ENCODE measurements at regions not wholly inside any gene's neighbourhood (a gene's known extent, or its start where the extent isn't known, plus 50 kb on each side); places are given as distances from the start of the nearest gene placed in this dataset.

- Mint-ChIP-seq H3K27me3 (ENCODE audit: insufficient read depth, unreplicated experiment) (no peaks in the 10 kb centered on the region), H3K27ac (ENCODE audit: unreplicated experiment) (no peak overlapping the region), H3K36me3 (ENCODE audit: insufficient read depth, unreplicated experiment) (no peaks in the 10 kb centered on the region), H3K4me3 (ENCODE audit: unreplicated experiment) (no peak overlapping the region), H3K4me1 (ENCODE audit: low read depth, unreplicated experiment) (peaks cover 12% of the 10 kb centered on the region), H3K9me3 (ENCODE audit: unreplicated experiment) (no peaks in the 10 kb centered on the region)
- intact Hi-C loops (cut with micrococcal nuclease; ENCODE audit: unreplicated experiment): no loop called here
- no peaks in the 10 kb centered on the region for H3K9me3 ChIP-seq
- no peak overlapping the region for H3K4me3 ChIP-seq (ENCODE audit: low read depth, low read length)
- H3K27me3 ChIP-seq (replicated peaks; ENCODE audit: control insufficient read depth, insufficient read depth, low read length): no peaks in the 10 kb centered on the region; the same call in 1 of the 2 replicates
- no TSS peak for BruUV-seq (replicated peaks)
- TF ChIP-seq, protein P1, sequence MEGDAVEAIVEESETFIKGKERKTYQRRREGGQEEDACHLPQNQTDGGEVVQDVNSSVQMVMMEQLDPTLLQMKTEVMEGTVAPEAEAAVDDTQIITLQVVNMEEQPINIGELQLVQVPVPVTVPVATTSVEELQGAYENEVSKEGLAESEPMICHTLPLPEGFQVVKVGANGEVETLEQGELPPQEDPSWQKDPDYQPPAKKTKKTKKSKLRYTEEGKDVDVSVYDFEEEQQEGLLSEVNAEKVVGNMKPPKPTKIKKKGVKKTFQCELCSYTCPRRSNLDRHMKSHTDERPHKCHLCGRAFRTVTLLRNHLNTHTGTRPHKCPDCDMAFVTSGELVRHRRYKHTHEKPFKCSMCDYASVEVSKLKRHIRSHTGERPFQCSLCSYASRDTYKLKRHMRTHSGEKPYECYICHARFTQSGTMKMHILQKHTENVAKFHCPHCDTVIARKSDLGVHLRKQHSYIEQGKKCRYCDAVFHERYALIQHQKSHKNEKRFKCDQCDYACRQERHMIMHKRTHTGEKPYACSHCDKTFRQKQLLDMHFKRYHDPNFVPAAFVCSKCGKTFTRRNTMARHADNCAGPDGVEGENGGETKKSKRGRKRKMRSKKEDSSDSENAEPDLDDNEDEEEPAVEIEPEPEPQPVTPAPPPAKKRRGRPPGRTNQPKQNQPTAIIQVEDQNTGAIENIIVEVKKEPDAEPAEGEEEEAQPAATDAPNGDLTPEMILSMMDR (IDR thresholded peaks at IDR 0.05; ENCODE audit: insufficient read depth in 1 of 2, low read depth in 1 of 2, low read length in 1 of 2, severe bottlenecking in 1 of 2, unreplicated experiment in 1 of 2): no peak
- no peaks in the 10 kb centered on the region; the same call in 1 of the 2 replicates for H3K4me1 ChIP-seq
- ChIA-PET CTCF (no interaction called here), POLR2A (no interaction called here)
- no peaks in the 10 kb centered on the region for H3K36me3 ChIP-seq (ENCODE audit: control insufficient read depth, insufficient read depth, low read length)
- DNase-seq: no peak
Measured at GRCh38 chr2:120968307-120969015, 232.8 kb downstream of the GLI2 start.

DNA sequence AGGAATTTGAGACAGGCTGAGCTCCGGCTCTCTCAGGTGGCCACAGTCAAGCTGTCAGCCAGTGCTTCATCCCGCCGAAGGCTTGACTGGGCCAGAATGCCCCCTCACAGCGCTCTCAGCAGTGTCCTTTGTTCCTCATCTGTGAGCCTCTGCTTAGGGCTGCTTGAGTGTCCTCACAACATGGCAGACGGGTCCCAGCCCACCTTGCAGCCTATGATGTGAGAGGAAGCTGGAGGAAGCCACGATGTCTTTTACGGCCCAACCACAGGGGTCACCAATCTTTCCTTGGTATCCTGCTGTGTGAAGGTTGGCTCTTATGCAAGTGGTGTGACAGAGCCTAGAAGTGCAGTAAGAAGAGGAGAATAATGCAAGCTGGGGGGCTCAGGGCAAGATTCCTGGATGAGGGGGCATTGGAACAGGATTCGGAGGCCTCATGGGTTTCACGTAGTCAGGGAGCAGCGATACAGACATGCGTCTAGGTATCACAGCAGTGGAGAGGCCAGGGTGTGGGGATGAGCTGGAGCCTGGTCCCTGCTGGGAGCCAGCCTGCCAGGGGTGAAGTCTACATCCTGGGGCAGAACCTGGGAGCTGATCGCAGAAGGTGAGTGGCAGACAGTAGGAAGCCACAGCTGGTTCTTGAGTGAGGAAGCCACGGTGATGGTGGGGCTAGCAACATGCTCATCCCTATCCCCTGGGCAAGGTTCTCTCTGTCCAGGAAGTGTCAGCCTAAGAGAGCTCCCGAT is 234.1 kb downstream of the GLI2 start:
- Mint-ChIP-seq H3K4me1 (ENCODE audit: low read depth, unreplicated experiment) (no peaks in the 10 kb centered on the region), H3K27ac (ENCODE audit: unreplicated experiment) (no peak overlapping the region)

GRCh38 chr2:120971866-120972265 is 236.2 kb downstream of the GLI2 start:
- H3K4me1 ChIP-seq: peaks cover 10% of the 10 kb centered on the region
- no TSS peak for BruUV-seq (replicated peaks)
- H3K9me3 ChIP-seq: no peaks in the 10 kb centered on the region
- H3K36me3 Mint-ChIP-seq (ENCODE audit: insufficient read depth, unreplicated experiment): no peaks in the 10 kb centered on the region
- no peak overlapping the region for H3K27ac Mint-ChIP-seq (ENCODE audit: unreplicated experiment)
- H3K36me3 ChIP-seq (ENCODE audit: control insufficient read depth, insufficient read depth, low read length): no peaks in the 10 kb centered on the region
- TF ChIP-seq, protein P1 (IDR thresholded peaks at IDR 0.05; ENCODE audit: insufficient read depth in 1 of 2, low read depth in 1 of 2, low read length in 1 of 2, severe bottlenecking in 1 of 2, unreplicated experiment in 1 of 2): no peak
- ChIA-PET CTCF (interaction anchor here (0.9 kb wide), 1 partner anchor 236 kb away, joined by 3 read pairs; the partner anchor contains the start of gene GLI2), POLR2A (no interaction called here)
- H3K27me3 ChIP-seq (replicated peaks; ENCODE audit: control insufficient read depth, insufficient read depth, low read length): no peaks in the 10 kb centered on the region; the same call in 1 of the 2 replicates
- H3K9me3 Mint-ChIP-seq (ENCODE audit: unreplicated experiment): no peaks in the 10 kb centered on the region
- H3K4me3 ChIP-seq (ENCODE audit: low read depth, low read length): no peak overlapping the region
- H3K4me1 Mint-ChIP-seq (ENCODE audit: low read depth, unreplicated experiment): peaks cover 6% of the 10 kb centered on the region
- intact Hi-C loops (cut with micrococcal nuclease; ENCODE audit: unreplicated experiment): no loop called here
- H3K27me3 Mint-ChIP-seq (ENCODE audit: insufficient read depth, unreplicated experiment): no peaks in the 10 kb centered on the region
- no peak for DNase-seq
- no peak overlapping the region for H3K4me3 Mint-ChIP-seq (ENCODE audit: unreplicated experiment)

More for the DNA sequence above, 234.1 kb downstream of the GLI2 start:
- ChIA-PET CTCF (no interaction called here), POLR2A (interaction anchor here (0.7 kb wide), 1 partner anchor 55 kb away, joined by 3 read pairs; no protein-coding TSS in a partner anchor)
- Histone ChIP-seq H3K9me3 (no peaks in the 10 kb centered on the region), H3K4me1 (no peaks in the 10 kb centered on the region), H3K4me3 (ENCODE audit: low read depth, low read length) (no peak overlapping the region), H3K36me3 (ENCODE audit: control insufficient read depth, insufficient read depth, low read length) (no peaks in the 10 kb centered on the region), H3K27me3 (replicated peaks; ENCODE audit: control insufficient read depth, insufficient read depth, low read length) (no peaks in the 10 kb centered on the region; the same call in 1 of the 2 replicates)
- no peaks in the 10 kb centered on the region for H3K36me3 Mint-ChIP-seq (ENCODE audit: insufficient read depth, unreplicated experiment)
- DNase-seq: no peak
- no peak overlapping the region for H3K4me3 Mint-ChIP-seq (ENCODE audit: unreplicated experiment)
- no peaks in the 10 kb centered on the region for H3K27me3 Mint-ChIP-seq (ENCODE audit: insufficient read depth, unreplicated experiment)
- TF ChIP-seq, protein P1 (IDR thresholded peaks at IDR 0.05; ENCODE audit: insufficient read depth in 1 of 2, low read depth in 1 of 2, low read length in 1 of 2, severe bottlenecking in 1 of 2, unreplicated experiment in 1 of 2): no peak
- intact Hi-C loops (cut with micrococcal nuclease; ENCODE audit: unreplicated experiment): no loop called here
- no peaks in the 10 kb centered on the region for H3K9me3 Mint-ChIP-seq (ENCODE audit: unreplicated experiment)
- no TSS peak for BruUV-seq (replicated peaks)

Measured in Caco-2 (cell line).